Endothelial cell of umbilical vein (primary cell): ENCODE measurements at regions not wholly inside any gene's neighbourhood (a gene's known extent, or its start where the extent isn't known, plus 50 kb on each side); places are given as distances from the start of the nearest gene placed in this dataset.

ENCODE experiments used
- BruUV-seq: library from RNA; stranded (reverse); fragments of 400-500 nt; replicated peaks from 2 replicates; lab custom pipeline; 2021; lab: Mats Ljungman, UMichigan
- CTCF ChIA-PET: fragments of 300-600, 350-600 bp; sonication (Branson Sonifier 250); formaldehyde crosslinking; loops from one replicate; lab custom pipeline; 2021; ENCODE audit warnings: antibody characterized with exemption, inconsistent platforms; lab: Charles Lee
- POLR2A ChIA-PET: fragments of 300-600, 350-600 bp; sonication (Branson Sonifier 250); formaldehyde crosslinking; loops from one replicate; lab custom pipeline; 2021; ENCODE audit warnings: antibody characterized with exemption, inconsistent platforms; lab: Charles Lee
- DNase-seq: peaks from one replicate; pipeline ENCODE4 v3.0.0-alpha.2; 2011; ENCODE audit warnings: low read depth, low spot score
- FAIRE-seq: peaks from 2 replicates; lab custom pipeline; 2011; peaks lifted over from hg19 to GRCh38; lab: Jason Lieb, UNC
- H2AFZ ChIP-seq: 2 replicates; pipeline ENCODE4 v1.6.0; 2012; ENCODE audit warnings: low read depth, low read length, control low read depth, inconsistent platforms
- H3K27ac ChIP-seq: 2 replicates; pipeline ENCODE4 v1.5.1; 2011; ENCODE audit warnings: low read depth, mild to moderate bottlenecking, control low read depth, low read length, moderate library complexity; ENCODE audit not compliant: insufficient read depth
- H3K27me3 ChIP-seq, 2 experiments: 2 replicates each; pipeline versions ENCODE4 v1.6.0 to v1.6.1; 2011; ENCODE audit warnings: low read length in 2 of 2, mixed read lengths in 1 of 2; ENCODE audit not compliant: control insufficient read depth in 2 of 2, insufficient read depth in 2 of 2
- H3K36me3 ChIP-seq, 2 experiments: 2 replicates in 1 of 2; 3 replicates in 1 of 2; pipeline ENCODE4 v1.5.1; 2011; ENCODE audit warnings: low read length in 2 of 2, mild to moderate bottlenecking in 1 of 2, moderate library complexity in 1 of 2; ENCODE audit not compliant: control insufficient read depth in 2 of 2, insufficient read depth in 2 of 2; ENCODE audit errors: extremely low read depth in 1 of 2
- H3K4me1 ChIP-seq: 3 replicates; pipeline ENCODE4 v1.5.1; 2011; ENCODE audit warnings: mild to moderate bottlenecking, low read length; ENCODE audit not compliant: control insufficient read depth, insufficient read depth; ENCODE audit errors: extremely low read depth
- H3K4me2 ChIP-seq: 2 replicates; pipeline ENCODE4 v1.6.1; 2011; ENCODE audit warnings: low read length, control low read depth, mixed read lengths; ENCODE audit not compliant: insufficient read depth
- H3K4me3 ChIP-seq, 3 experiments: fragments of 200-600 bp in 1 of 3; sonication (generic), shearing (Covaris generic) in 1 of 3; replicated peaks in 1 of 3; 2 replicates each; pipeline ENCODE4 v1.5.1; 2011 to 2016; ENCODE audit warnings: control low read depth in 3 of 3, low read length in 3 of 3, mild to moderate bottlenecking in 2 of 3, inconsistent platforms in 1 of 3, low read depth in 1 of 3, moderate library complexity in 1 of 3; ENCODE audit not compliant: insufficient read depth in 1 of 3
- H3K79me2 ChIP-seq: 2 replicates; pipeline ENCODE4 v1.6.0; 2012; ENCODE audit warnings: low read length, inconsistent platforms; ENCODE audit not compliant: control insufficient read depth, insufficient read depth
- H3K9ac ChIP-seq: replicated peaks from 2 replicates; pipeline ENCODE3; 2011; ENCODE audit warnings: low read length, control low read depth; ENCODE audit not compliant: insufficient read depth; ENCODE audit errors: extremely low read depth
- H3K9me1 ChIP-seq: replicated peaks from 3 replicates; pipeline ENCODE4 v1.6.0; 2011; ENCODE audit warnings: mild to moderate bottlenecking, low read length; ENCODE audit not compliant: control insufficient read depth, insufficient read depth; ENCODE audit errors: extremely low read depth
- H3K9me3 ChIP-seq: replicated peaks from 2 replicates; pipeline ENCODE4 v1.5.1; 2012; ENCODE audit warnings: low read length, inconsistent platforms; ENCODE audit not compliant: control insufficient read depth, insufficient read depth
- H4K20me1 ChIP-seq: replicated peaks from 2 replicates; pipeline ENCODE3; 2011; ENCODE audit warnings: mild to moderate bottlenecking, low read length; ENCODE audit not compliant: control insufficient read depth, insufficient read depth; ENCODE audit errors: extremely low read depth
- EZH2 ChIP-seq: IDR thresholded peaks from 2 replicates; pipeline ENCODE4 v1.6.1; 2012; ENCODE audit warnings: borderline replicate concordance, low read depth, mild to moderate bottlenecking, moderate library complexity, low read length, inconsistent platforms; ENCODE audit not compliant: severe bottlenecking
- FOS ChIP-seq: IDR thresholded peaks from 2 replicates; pipeline ENCODE4 v1.6.1; 2011; ENCODE audit warnings: mild to moderate bottlenecking, low read length, moderate library complexity, borderline replicate concordance; ENCODE audit not compliant: insufficient read depth
- GATA2 ChIP-seq: IDR thresholded peaks from 2 replicates; pipeline ENCODE4 v1.7.0; 2011; ENCODE audit warnings: low read depth, mild to moderate bottlenecking, moderate library complexity, mixed read lengths, low read length; ENCODE audit not compliant: insufficient read length, insufficient read depth
- JUN ChIP-seq: IDR thresholded peaks from 2 replicates; pipeline ENCODE4 v1.6.1; 2011; ENCODE audit warnings: borderline replicate concordance, low read depth; ENCODE audit not compliant: insufficient read length, insufficient read depth
- MYC ChIP-seq: IDR thresholded peaks from one replicate; pipeline ENCODE4 v1.6.1; 2011; ENCODE audit warnings: mild to moderate bottlenecking, low read depth, low read length
- POLR2A ChIP-seq: IDR thresholded peaks from 2 replicates; pipeline ENCODE4 v1.6.1; 2012; ENCODE audit warnings: low read depth, mild to moderate bottlenecking, control low read depth, low read length
- POLR2AphosphoS5 ChIP-seq: IDR thresholded peaks from 2 replicates; pipeline ENCODE4 v1.6.1; 2012; ENCODE audit warnings: low read depth, mild to moderate bottlenecking, control low read depth, low read length, moderate library complexity; ENCODE audit not compliant: insufficient read depth
- dilution Hi-C: fragments of 300-500 bp; cut with MboI; formaldehyde crosslinking; loops from one replicate; pipeline ENCODE4 v1.15.0; 2019; ENCODE audit warnings: low sequenced_read_pairs; ENCODE audit not compliant: extremely low pct_ligation_motif_present
- intact Hi-C: fragments of 100-400 bp; cut with micrococcal nuclease; formaldehyde crosslinking; loops from one replicate; pipeline ENCODE4 v1.10.0; 2022
- TF ChIP-seq, protein P1 (sequence below): IDR thresholded peaks from 2 replicates; pipeline ENCODE4 v1.6.1; 2011; ENCODE audit not compliant: insufficient read depth, insufficient read length
- TF ChIP-seq, protein P2 (sequence below), 2 donors: IDR thresholded peaks; 1 replicate in 1 of 2; 2 replicates in 1 of 2; pipeline ENCODE4 v1.5.1; 2011; ENCODE audit warnings: low read length in 2 of 2, mild to moderate bottlenecking in 2 of 2, moderate library complexity in 2 of 2, control low read depth in 1 of 2, inconsistent platforms in 1 of 2, low read depth in 1 of 2; ENCODE audit not compliant: insufficient read depth in 1 of 2; ENCODE audit errors: extremely low read depth in 1 of 2

DNA sequence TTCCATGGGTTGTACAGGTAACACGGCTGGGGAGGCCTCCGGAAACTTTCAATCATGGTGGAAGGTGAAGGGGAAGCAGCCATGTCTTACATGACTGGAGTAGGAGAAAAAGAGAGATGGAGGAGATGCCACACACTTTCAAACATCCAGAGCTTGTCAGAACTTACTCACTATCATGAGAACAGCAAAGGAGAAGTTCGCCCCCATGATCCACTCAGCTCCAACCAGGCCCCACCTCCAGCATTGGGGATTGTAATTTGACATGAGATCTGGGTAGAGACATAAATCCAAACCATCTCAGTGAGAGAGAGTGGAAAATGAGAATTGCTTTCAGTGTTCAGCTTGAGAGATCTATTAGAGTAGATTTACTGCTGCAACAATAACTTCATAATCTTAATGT is 210.9 kb downstream of the NDFIP2 start:
- Histone ChIP-seq H2AFZ (no peak overlapping the region), H3K9me3 (no peaks in the 10 kb centered on the region), H3K36me3 (no peaks in the 10 kb centered on the region), H3K4me3 (no peak overlapping the region), H3K27ac (no peak overlapping the region), H3K79me2 (no peaks in the 10 kb centered on the region), H3K9me1 (no peaks in the 10 kb centered on the region), H4K20me1 (no peaks in the 10 kb centered on the region), H3K27me3 (no peaks in the 10 kb centered on the region), H3K9ac (no peak overlapping the region), H3K4me2 (no peak overlapping the region), H3K4me1 (no peaks in the 10 kb centered on the region)
- FAIRE-seq (no peak), DNase-seq (no peak)
- CTCF ChIA-PET = no interaction called here
- dilution Hi-C loops = no loop called here
- no TSS peak for BruUV-seq
- intact Hi-C loops = no loop called here
- POLR2A ChIA-PET = no interaction called here
- TF ChIP-seq, protein P1, sequence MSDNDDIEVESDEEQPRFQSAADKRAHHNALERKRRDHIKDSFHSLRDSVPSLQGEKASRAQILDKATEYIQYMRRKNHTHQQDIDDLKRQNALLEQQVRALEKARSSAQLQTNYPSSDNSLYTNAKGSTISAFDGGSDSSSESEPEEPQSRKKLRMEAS = no peak
- TF ChIP-seq, protein P2, sequence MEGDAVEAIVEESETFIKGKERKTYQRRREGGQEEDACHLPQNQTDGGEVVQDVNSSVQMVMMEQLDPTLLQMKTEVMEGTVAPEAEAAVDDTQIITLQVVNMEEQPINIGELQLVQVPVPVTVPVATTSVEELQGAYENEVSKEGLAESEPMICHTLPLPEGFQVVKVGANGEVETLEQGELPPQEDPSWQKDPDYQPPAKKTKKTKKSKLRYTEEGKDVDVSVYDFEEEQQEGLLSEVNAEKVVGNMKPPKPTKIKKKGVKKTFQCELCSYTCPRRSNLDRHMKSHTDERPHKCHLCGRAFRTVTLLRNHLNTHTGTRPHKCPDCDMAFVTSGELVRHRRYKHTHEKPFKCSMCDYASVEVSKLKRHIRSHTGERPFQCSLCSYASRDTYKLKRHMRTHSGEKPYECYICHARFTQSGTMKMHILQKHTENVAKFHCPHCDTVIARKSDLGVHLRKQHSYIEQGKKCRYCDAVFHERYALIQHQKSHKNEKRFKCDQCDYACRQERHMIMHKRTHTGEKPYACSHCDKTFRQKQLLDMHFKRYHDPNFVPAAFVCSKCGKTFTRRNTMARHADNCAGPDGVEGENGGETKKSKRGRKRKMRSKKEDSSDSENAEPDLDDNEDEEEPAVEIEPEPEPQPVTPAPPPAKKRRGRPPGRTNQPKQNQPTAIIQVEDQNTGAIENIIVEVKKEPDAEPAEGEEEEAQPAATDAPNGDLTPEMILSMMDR (IDR thresholded peaks at IDR 0.05; ENCODE audit: extremely low read depth in 1 of 2, insufficient read depth in 1 of 2, low read depth in 1 of 2, low read length in 2 of 2) = no peak

DNA sequence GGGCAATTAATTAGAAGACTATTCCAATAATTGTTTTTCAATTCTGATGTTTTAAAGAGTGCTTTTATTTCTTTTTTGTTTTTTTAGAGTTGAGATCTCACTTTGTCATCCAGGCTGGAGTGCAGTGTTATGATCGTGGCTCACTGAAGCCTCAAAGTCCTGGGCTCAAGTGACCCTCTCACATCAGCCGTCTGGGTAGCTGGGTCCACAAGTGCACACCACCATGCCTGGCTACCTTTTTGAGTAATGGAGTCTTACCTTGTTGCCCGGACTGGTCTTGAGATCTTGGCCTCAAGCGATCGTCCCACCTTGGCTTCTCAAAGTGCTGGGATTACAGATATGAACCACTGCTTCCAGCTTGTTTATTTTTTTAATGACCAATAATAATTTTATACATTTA is 207.8 kb downstream of the NDFIP2 start:
- H4K20me1 ChIP-seq = no peaks in the 10 kb centered on the region
- no peak overlapping the region for H3K4me2 ChIP-seq
- no peaks in the 10 kb centered on the region for H3K9me1 ChIP-seq
- dilution Hi-C loops = no loop called here
- ChIA-PET POLR2A (no interaction called here), CTCF (no interaction called here)
- no peaks in the 10 kb centered on the region for H3K4me1 ChIP-seq
- DNase-seq (no peak), FAIRE-seq (no peak)
- H3K79me2 ChIP-seq = no peaks in the 10 kb centered on the region
- no peak overlapping the region for H3K4me3 ChIP-seq
- no peak overlapping the region for H2AFZ ChIP-seq
- no peak overlapping the region for H3K27ac ChIP-seq
- no peaks in the 10 kb centered on the region for H3K36me3 ChIP-seq
- H3K9me3 ChIP-seq = no peaks in the 10 kb centered on the region
- no peak for TF ChIP-seq GATA2
- TF ChIP-seq, protein P1 = no peak
- no peak for TF ChIP-seq POLR2A
- TF ChIP-seq, protein P2 (IDR thresholded peaks at IDR 0.05; ENCODE audit: extremely low read depth in 1 of 2, insufficient read depth in 1 of 2, low read depth in 1 of 2, low read length in 2 of 2) = no peak
- TF ChIP-seq FOS = no peak
- TF ChIP-seq JUN = no peak
- no peak for TF ChIP-seq POLR2AphosphoS5
- TF ChIP-seq MYC = no peak
- TF ChIP-seq EZH2 = no peak
- no peak overlapping the region for H3K9ac ChIP-seq
- H3K27me3 ChIP-seq = no peaks in the 10 kb centered on the region
- intact Hi-C loops = no loop called here
- no TSS peak for BruUV-seq
